HL-60 (cell line): ENCODE measurements at regions not wholly inside any gene's neighbourhood (a gene's known extent, or its start where the extent isn't known, plus 50 kb on each side); places are given as distances from the start of the nearest gene placed in this dataset.

Experiments used
- DNase-seq, 2 experiments: peaks; one replicate each; pipeline ENCODE4 v3.0.0-alpha.2; 2010 to 2020; ENCODE audit warnings: low read depth in 1 of 2, low spot score in 1 of 2
- H3K27ac ChIP-seq: fragments of 250-450 bp; sonication (Bioruptor Pico); replicated peaks from 2 replicates; pipeline ENCODE4 v1.5.1; 2020; ENCODE audit warnings: mild to moderate bottlenecking, moderate library complexity
- H3K27me3 ChIP-seq: fragments of 250-450 bp; sonication (Bioruptor Pico); 2 replicates; pipeline ENCODE4 v1.5.1; 2021; ENCODE audit warnings: mild to moderate bottlenecking, moderate library complexity; ENCODE audit not compliant: insufficient read depth, poor library complexity, severe bottlenecking
- H3K4me3 ChIP-seq: replicated peaks from 2 replicates; pipeline ENCODE4 v1.5.1; 2011; ENCODE audit warnings: mild to moderate bottlenecking, control low read depth, low read length; ENCODE audit not compliant: insufficient read depth
- GABPA ChIP-seq: IDR thresholded peaks from 2 replicates; pipeline ENCODE4 v1.6.1; 2012; ENCODE audit warnings: low read depth
- POLR2AphosphoS5 ChIP-seq: IDR thresholded peaks from 2 replicates; pipeline ENCODE4 v1.6.1; 2012; ENCODE audit warnings: low read depth
- SPI1 ChIP-seq: IDR thresholded peaks from 2 replicates; pipeline ENCODE4 v1.6.1; 2012; ENCODE audit warnings: low read depth, mild to moderate bottlenecking, borderline replicate concordance
- TF ChIP-seq, protein P1 (sequence below): IDR thresholded peaks from 2 replicates; pipeline ENCODE4 v1.6.1; 2012; ENCODE audit warnings: low read depth; ENCODE audit not compliant: insufficient replicate concordance
- TF ChIP-seq, protein P2 (sequence below): IDR thresholded peaks from one replicate; pipeline ENCODE4 v1.5.1; 2011; ENCODE audit warnings: low read length, control low read depth, inconsistent platforms; ENCODE audit not compliant: insufficient read depth

DNA sequence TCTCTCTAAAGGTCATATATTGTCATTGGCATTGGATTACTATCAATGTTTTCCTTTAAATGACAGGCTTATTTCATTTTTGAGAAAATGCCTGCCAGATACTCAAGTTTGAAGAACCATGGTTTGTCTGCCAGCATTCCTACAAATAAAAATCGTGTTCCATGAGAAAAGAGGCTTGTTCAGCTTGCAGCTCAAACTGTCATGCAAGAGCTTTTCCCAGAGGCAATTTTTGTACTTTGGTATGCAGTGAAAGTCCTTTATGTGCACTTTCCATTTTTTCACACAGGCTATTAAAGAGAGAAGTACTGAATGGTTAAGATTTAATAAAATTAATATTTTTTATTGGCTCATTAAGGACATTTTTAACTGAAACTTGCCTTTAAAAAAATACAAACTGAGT is 110.4 kb downstream of the FBXO4 start:
- Histone ChIP-seq H3K4me3 (no peak overlapping the region), H3K27me3 (no peaks in the 10 kb centered on the region), H3K27ac (no peak overlapping the region)
- DNase-seq: no peak
- TF ChIP-seq, protein P1, sequence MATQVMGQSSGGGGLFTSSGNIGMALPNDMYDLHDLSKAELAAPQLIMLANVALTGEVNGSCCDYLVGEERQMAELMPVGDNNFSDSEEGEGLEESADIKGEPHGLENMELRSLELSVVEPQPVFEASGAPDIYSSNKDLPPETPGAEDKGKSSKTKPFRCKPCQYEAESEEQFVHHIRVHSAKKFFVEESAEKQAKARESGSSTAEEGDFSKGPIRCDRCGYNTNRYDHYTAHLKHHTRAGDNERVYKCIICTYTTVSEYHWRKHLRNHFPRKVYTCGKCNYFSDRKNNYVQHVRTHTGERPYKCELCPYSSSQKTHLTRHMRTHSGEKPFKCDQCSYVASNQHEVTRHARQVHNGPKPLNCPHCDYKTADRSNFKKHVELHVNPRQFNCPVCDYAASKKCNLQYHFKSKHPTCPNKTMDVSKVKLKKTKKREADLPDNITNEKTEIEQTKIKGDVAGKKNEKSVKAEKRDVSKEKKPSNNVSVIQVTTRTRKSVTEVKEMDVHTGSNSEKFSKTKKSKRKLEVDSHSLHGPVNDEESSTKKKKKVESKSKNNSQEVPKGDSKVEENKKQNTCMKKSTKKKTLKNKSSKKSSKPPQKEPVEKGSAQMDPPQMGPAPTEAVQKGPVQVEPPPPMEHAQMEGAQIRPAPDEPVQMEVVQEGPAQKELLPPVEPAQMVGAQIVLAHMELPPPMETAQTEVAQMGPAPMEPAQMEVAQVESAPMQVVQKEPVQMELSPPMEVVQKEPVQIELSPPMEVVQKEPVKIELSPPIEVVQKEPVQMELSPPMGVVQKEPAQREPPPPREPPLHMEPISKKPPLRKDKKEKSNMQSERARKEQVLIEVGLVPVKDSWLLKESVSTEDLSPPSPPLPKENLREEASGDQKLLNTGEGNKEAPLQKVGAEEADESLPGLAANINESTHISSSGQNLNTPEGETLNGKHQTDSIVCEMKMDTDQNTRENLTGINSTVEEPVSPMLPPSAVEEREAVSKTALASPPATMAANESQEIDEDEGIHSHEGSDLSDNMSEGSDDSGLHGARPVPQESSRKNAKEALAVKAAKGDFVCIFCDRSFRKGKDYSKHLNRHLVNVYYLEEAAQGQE: no peak
- TF ChIP-seq, protein P2, sequence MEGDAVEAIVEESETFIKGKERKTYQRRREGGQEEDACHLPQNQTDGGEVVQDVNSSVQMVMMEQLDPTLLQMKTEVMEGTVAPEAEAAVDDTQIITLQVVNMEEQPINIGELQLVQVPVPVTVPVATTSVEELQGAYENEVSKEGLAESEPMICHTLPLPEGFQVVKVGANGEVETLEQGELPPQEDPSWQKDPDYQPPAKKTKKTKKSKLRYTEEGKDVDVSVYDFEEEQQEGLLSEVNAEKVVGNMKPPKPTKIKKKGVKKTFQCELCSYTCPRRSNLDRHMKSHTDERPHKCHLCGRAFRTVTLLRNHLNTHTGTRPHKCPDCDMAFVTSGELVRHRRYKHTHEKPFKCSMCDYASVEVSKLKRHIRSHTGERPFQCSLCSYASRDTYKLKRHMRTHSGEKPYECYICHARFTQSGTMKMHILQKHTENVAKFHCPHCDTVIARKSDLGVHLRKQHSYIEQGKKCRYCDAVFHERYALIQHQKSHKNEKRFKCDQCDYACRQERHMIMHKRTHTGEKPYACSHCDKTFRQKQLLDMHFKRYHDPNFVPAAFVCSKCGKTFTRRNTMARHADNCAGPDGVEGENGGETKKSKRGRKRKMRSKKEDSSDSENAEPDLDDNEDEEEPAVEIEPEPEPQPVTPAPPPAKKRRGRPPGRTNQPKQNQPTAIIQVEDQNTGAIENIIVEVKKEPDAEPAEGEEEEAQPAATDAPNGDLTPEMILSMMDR: no peak
- TF ChIP-seq GABPA: no peak
- TF ChIP-seq SPI1: no peak
- TF ChIP-seq POLR2AphosphoS5: no peak

DNA sequence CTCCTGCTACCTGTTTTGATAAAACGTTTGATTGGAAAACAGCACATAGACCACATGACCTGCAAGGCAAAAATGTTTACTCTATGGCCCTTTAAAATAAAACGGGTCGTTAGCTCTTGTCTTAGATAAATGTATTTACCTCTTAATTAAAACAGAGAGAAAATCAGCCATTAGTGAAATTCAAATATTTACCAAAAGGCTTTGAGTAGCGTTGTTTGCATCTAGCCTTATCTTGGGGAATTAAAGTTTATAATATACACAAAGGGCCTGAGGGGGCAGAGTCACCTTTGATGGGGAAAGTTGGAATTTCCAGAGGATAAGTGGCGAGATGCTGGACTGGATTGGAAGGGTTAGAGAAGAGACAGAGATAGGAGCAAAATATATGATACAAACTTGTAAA is 111.3 kb downstream of the FBXO4 start:
- H3K27ac ChIP-seq: no peak overlapping the region
- TF ChIP-seq POLR2AphosphoS5 (no peak), SPI1 (no peak), GABPA (no peak)
- TF ChIP-seq, protein P2: no peak
- TF ChIP-seq, protein P1: no peak

DNA sequence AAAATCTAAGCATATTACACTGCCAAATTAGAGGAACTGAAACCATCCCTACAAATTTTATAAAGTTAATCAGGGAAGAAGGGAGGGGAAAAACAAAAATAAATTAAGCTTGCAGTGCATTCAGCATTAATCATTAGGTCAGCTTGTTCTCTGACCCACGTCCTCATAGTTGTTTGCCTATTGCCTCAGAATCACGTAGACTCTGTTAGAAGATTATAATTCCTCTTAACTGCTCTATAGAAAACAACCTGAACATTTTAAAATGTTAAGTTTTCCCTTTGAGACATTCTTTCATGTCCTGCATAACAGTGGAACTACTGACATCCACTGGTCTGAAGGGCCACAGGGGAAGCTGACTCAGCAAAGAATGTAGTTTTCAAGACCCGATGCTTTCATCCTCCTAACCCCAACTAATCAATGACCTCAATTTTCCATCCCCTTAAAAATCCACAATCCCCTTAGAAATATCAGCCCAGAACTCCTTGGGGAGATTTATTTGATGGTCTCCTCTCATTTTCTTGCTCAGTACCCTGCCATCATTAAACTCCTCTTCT is 112.4 kb downstream of the FBXO4 start:
- Histone ChIP-seq H3K27ac (no peak overlapping the region), H3K27me3 (no peaks in the 10 kb centered on the region), H3K4me3 (no peak overlapping the region)
- no peak for DNase-seq
- TF ChIP-seq SPI1: no peak
- no peak for TF ChIP-seq POLR2AphosphoS5
- no peak for TF ChIP-seq GABPA
- TF ChIP-seq, protein P1: no peak
- TF ChIP-seq, protein P2: no peak

More for the DNA sequence above, 111.3 kb downstream of the FBXO4 start:
- DNase-seq: no peak
- H3K4me3 ChIP-seq: no peak overlapping the region
- no peaks in the 10 kb centered on the region for H3K27me3 ChIP-seq
